SU-DHL-6 (cell line): ENCODE measurements at regions not wholly inside any gene's neighbourhood (a gene's known extent, or its start where the extent isn't known, plus 50 kb on each side); places are given as distances from the start of the nearest gene placed in this dataset.

Experiments used
- H2AFZ ChIP-seq: fragments of 200-600 bp; sonication (generic); 2 replicates; pipeline ENCODE4 v1.6.1; 2014; ENCODE audit warnings: low read depth, mild to moderate bottlenecking, moderate library complexity, mixed read lengths, antibody characterized with exemption, low read length; ENCODE audit not compliant: severe bottlenecking
- H3F3A ChIP-seq: fragments of 200-600 bp; shearing (Covaris generic); 2 replicates; pipeline ENCODE4 v1.6.0; 2016; ENCODE audit warnings: antibody characterized with exemption, mild to moderate bottlenecking; ENCODE audit not compliant: insufficient read depth
- H3K27ac ChIP-seq: fragments of 200-600 bp; sonication (generic); 2 replicates; pipeline ENCODE4 v1.5.1; 2016; ENCODE audit warnings: low read depth, mild to moderate bottlenecking, low read length, moderate library complexity, mixed read lengths
- H3K27me3 ChIP-seq: fragments of 200-600 bp; sonication (generic), shearing (Covaris generic); 2 replicates; pipeline ENCODE4 v1.6.0; 2014; ENCODE audit warnings: mild to moderate bottlenecking, low read length
- H3K36me3 ChIP-seq: fragments of 200-600 bp; sonication (generic); 2 replicates; pipeline ENCODE4 v1.6.1; 2014; ENCODE audit warnings: mild to moderate bottlenecking, low read length, mixed read lengths
- H3K4me2 ChIP-seq: fragments of 300-600, 200-600 bp; shearing (Covaris generic), sonication (generic); 2 replicates; pipeline ENCODE4 v1.6.0; 2014; ENCODE audit warnings: low read length, low read depth, mild to moderate bottlenecking; ENCODE audit not compliant: poor library complexity, severe bottlenecking
- H3K4me3 ChIP-seq: fragments of 200-600 bp; sonication (generic); 2 replicates; pipeline ENCODE4 v1.5.1; 2014; ENCODE audit warnings: antibody characterized with exemption, low read length, mild to moderate bottlenecking, mixed read lengths; ENCODE audit not compliant: insufficient read depth, poor library complexity, severe bottlenecking
- H3K79me2 ChIP-seq: fragments of 200-600 bp; sonication (generic); 2 replicates; pipeline ENCODE4 v1.6.1; 2014; ENCODE audit warnings: mild to moderate bottlenecking, low read length, moderate library complexity; ENCODE audit not compliant: insufficient read depth
- H3K9ac ChIP-seq: fragments of 200-600 bp; sonication (generic); 2 replicates; pipeline ENCODE4 v1.7.0; 2014; ENCODE audit warnings: mild to moderate bottlenecking, low read length
- H3K9me2 ChIP-seq: fragments of 200-600 bp; sonication (generic); replicated peaks from 2 replicates; pipeline ENCODE4 v1.6.1; 2014; ENCODE audit warnings: low read length; ENCODE audit not compliant: insufficient read depth
- H3K9me3 ChIP-seq: fragments of 200-600 bp; sonication (generic); 2 replicates; pipeline ENCODE4 v1.6.1; 2014; ENCODE audit warnings: low read length, mixed read lengths; ENCODE audit not compliant: insufficient read depth
- H4K20me1 ChIP-seq: fragments of 200-600 bp; sonication (generic); 2 replicates; pipeline ENCODE4 v1.6.1; 2014; ENCODE audit warnings: low read depth, mild to moderate bottlenecking, antibody characterized with exemption, low read length, moderate library complexity, mixed read lengths
- EZH2phosphoT487 ChIP-seq: fragments of 200-600 bp; sonication (generic), shearing (Covaris generic); conservative IDR thresholded peaks from 2 replicates; pipeline ENCODE4 v1.6.1; 2018; ENCODE audit warnings: mild to moderate bottlenecking, antibody characterized with exemption, low read length, moderate library complexity, mixed read lengths
- TF ChIP-seq, protein P1 (sequence below): fragments of 200-600 bp; sonication (generic); IDR thresholded peaks from one replicate; pipeline ENCODE4 v1.5.1; 2017; ENCODE audit warnings: antibody characterized with exemption, mild to moderate bottlenecking, low read length, moderate library complexity; ENCODE audit not compliant: insufficient read depth, poor library complexity, severe bottlenecking

DNA sequence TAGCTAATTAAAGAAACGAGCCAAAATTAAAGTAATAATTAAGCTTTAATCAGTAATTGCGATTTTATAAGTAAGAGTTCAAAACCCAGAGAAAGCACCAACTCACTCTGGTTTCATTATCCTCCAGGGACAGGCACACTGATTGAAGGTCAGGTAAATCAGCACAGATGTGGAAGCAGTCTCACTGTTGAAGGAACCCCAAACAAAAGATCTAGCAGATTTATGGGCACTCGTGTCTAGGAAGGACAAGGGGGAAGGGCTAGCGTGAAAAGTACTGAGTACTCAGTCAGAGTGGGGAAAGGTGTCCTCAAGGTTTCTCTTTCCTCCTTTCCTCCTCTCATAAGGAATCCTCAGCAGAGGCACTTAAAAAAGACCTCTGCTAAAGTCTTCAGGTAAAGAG is 320.1 kb downstream of the PYDC2 start:
- no peak overlapping the region for H3K27ac ChIP-seq
- no peak overlapping the region for H3K4me3 ChIP-seq
- no peaks in the 10 kb centered on the region for H3K79me2 ChIP-seq
- H3F3A ChIP-seq, result no peaks in the 10 kb centered on the region
- no peaks in the 10 kb centered on the region for H3K36me3 ChIP-seq
- H3K27me3 ChIP-seq, result no peaks in the 10 kb centered on the region
- H3K9me3 ChIP-seq, result no peaks in the 10 kb centered on the region
- no peak overlapping the region for H3K4me2 ChIP-seq
- H3K9me2 ChIP-seq, result no peaks in the 10 kb centered on the region
- no peak overlapping the region for H3K9ac ChIP-seq
- H4K20me1 ChIP-seq, result no peaks in the 10 kb centered on the region
- no peak overlapping the region for H2AFZ ChIP-seq
- TF ChIP-seq, protein P1, sequence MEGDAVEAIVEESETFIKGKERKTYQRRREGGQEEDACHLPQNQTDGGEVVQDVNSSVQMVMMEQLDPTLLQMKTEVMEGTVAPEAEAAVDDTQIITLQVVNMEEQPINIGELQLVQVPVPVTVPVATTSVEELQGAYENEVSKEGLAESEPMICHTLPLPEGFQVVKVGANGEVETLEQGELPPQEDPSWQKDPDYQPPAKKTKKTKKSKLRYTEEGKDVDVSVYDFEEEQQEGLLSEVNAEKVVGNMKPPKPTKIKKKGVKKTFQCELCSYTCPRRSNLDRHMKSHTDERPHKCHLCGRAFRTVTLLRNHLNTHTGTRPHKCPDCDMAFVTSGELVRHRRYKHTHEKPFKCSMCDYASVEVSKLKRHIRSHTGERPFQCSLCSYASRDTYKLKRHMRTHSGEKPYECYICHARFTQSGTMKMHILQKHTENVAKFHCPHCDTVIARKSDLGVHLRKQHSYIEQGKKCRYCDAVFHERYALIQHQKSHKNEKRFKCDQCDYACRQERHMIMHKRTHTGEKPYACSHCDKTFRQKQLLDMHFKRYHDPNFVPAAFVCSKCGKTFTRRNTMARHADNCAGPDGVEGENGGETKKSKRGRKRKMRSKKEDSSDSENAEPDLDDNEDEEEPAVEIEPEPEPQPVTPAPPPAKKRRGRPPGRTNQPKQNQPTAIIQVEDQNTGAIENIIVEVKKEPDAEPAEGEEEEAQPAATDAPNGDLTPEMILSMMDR, result no peak
- TF ChIP-seq EZH2phosphoT487, result no peak

DNA sequence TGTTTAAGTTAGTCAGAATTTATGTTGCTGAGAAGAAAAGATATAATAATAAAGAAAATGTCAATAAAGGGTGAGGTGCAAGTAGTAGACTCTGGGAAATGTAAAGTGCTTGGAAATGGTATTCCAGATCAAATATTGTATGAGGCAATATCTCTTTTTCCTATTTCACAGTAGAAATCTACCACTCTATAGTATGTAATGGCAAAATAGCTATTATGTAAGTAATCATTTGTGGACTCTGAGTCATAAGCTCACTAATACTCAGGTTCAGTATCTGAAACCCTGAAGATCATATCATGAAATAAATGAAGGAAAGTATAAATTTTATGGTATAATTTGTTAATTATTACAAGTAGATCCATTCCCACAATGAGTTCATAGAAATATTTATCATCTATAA is 322.1 kb downstream of the PYDC2 start:
- no peaks in the 10 kb centered on the region for H3K79me2 ChIP-seq
- no peak overlapping the region for H3K4me3 ChIP-seq
- H3K27ac ChIP-seq, result no peak overlapping the region
- TF ChIP-seq EZH2phosphoT487, result no peak
- TF ChIP-seq, protein P1, result no peak
- no peaks in the 10 kb centered on the region for H3K9me3 ChIP-seq
- no peak overlapping the region for H2AFZ ChIP-seq
- H3F3A ChIP-seq, result no peaks in the 10 kb centered on the region
- no peaks in the 10 kb centered on the region for H3K36me3 ChIP-seq
- H3K9ac ChIP-seq, result no peak overlapping the region
- H4K20me1 ChIP-seq, result no peaks in the 10 kb centered on the region
- no peaks in the 10 kb centered on the region for H3K9me2 ChIP-seq
- no peak overlapping the region for H3K4me2 ChIP-seq
- H3K27me3 ChIP-seq, result no peaks in the 10 kb centered on the region

DNA sequence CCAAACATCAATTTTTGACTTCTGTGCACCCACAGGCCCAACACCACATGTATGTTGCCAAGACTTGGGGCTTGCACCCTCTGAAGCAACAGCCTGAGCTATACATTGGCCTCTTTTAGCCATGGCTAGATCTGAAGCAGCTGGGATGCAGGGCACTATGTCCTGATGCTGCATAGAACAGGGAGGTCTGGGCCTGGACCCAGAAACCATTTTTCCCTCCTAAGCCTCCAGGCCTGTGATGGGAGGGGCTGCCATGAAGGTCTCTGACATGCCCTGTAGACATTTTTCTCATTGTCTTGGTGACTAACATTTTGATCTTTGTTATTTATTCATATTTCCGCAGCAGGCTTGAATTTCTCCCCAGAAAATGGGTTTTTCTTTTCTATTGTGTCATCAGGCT is 330.0 kb downstream of the PYDC2 start:
- TF ChIP-seq EZH2phosphoT487, result no peak
- TF ChIP-seq, protein P1, result no peak
- peaks cover 8% of the 10 kb centered on the region; the same call in 1 of the 2 replicates for H3K9me3 ChIP-seq

More for the DNA sequence above, 330.0 kb downstream of the PYDC2 start:
- H3K27me3 ChIP-seq, result no peaks in the 10 kb centered on the region
- no peak overlapping the region for H3K27ac ChIP-seq
- no peak overlapping the region for H3K4me2 ChIP-seq
- H3K4me3 ChIP-seq, result no peak overlapping the region
- no peak overlapping the region for H3K9ac ChIP-seq
- no peak overlapping the region for H2AFZ ChIP-seq
- no peaks in the 10 kb centered on the region for H3K79me2 ChIP-seq
- no peaks in the 10 kb centered on the region for H3K9me2 ChIP-seq
- H3K36me3 ChIP-seq, result 0 out of 2 replicates have a peak, but pooled peaks cover 2% of the 10 kb centered on the region
- H3F3A ChIP-seq, result no peaks in the 10 kb centered on the region
- H4K20me1 ChIP-seq, result no peaks in the 10 kb centered on the region
